Stomach (tissue), 8 donors: ENCODE measurements at regions not wholly inside any gene's neighbourhood (a gene's known extent, or its start where the extent isn't known, plus 50 kb on each side); places are given as distances from the start of the nearest gene placed in this dataset.

ENCODE experiments used
- DNase-seq, 2 donors: peaks; one replicate each; pipeline versions ENCODE4 v3.0.0 to v3.0.0-alpha.2; 2013 to 2019
- H3K27ac ChIP-seq, 5 donors: fragments of 200-600 bp in 4 of 5; sonication (generic) in 4 of 5; one replicate each; pipeline ENCODE4 v1.5.1; 2013 to 2019; ENCODE audit warnings: mild to moderate bottlenecking in 1 of 5, moderate library complexity in 1 of 5
- H3K27me3 ChIP-seq, 3 donors: fragments of 200-600 bp; sonication (generic); one replicate each; pipeline ENCODE4 v1.5.1; 2017 to 2019; ENCODE audit warnings: mixed run types in 1 of 3
- H3K36me3 ChIP-seq, 4 donors: fragments of 200-600 bp; sonication (generic); 1 replicate in 3 of 4; 2 replicates in 1 of 4; pipeline ENCODE4 v1.5.1; 2016 to 2019
- H3K4me1 ChIP-seq, 4 donors: fragments of 200-600 bp; sonication (generic); one replicate each; pipeline ENCODE4 v1.5.1; 2016 to 2019
- H3K4me3 ChIP-seq, 4 donors: fragments of 200-600 bp; sonication (generic) in 3 of 4; one replicate each; pipeline ENCODE4 v1.5.1; 2016 to 2019; ENCODE audit warnings: mild to moderate bottlenecking in 1 of 4
- H3K9me3 ChIP-seq, 4 donors: fragments of 200-600 bp; sonication (generic); one replicate each; pipeline ENCODE4 v1.5.1; 2016 to 2019
- EP300 ChIP-seq: sonication (generic); formaldehyde crosslinking; IDR thresholded peaks from one replicate; pipeline ENCODE4 v1.6.1; 2017; ENCODE audit warnings: antibody characterized with exemption
- POLR2A ChIP-seq, 4 donors: fragments of 450-650 bp; IDR thresholded peaks; one replicate each; pipeline ENCODE4 v1.6.1; 2016; ENCODE audit warnings: antibody characterized with exemption in 4 of 4, control low read depth in 2 of 4, mild to moderate bottlenecking in 1 of 4, moderate library complexity in 1 of 4
- POLR2AphosphoS5 ChIP-seq, 3 donors: sonication (generic); formaldehyde crosslinking; IDR thresholded peaks; one replicate each; pipeline ENCODE4 v1.6.1; 2016; ENCODE audit warnings: antibody characterized with exemption in 3 of 3
- WGBS, 5 donors: extraction: QIAGEN DNeasy Blood & Tissue Kit in 3 of 5; methylation state at CpG; one replicate each; pipeline versions ENCODE4 v1.1.5 to v1.1.7; 2013 to 2018; 5-methylcytosine and 5-hydroxymethylcytosine counted together
- intact Hi-C: fragments of 100-400 bp; cut with DNase I; formaldehyde crosslinking; loops from one replicate; pipeline ENCODE4 v1.15.1; 2023; ENCODE audit warnings: low total_unique reads
- TF ChIP-seq, protein P1 (sequence below), 7 experiments: fragments of 450-650 bp in 4 of 7; fragments of 200-600 bp in 3 of 7; sonication (generic) in 3 of 7; IDR thresholded peaks; one replicate each; pipeline ENCODE4 v1.5.1; 2016 to 2019; ENCODE audit warnings: antibody characterized with exemption in 7 of 7, control low read depth in 2 of 7, mild to moderate bottlenecking in 1 of 7
- donor health status: healthy with polysubstance abuse.
- donor health status: Bipolar disorder and iron deficiency.
- donor health status: healthy.

- Histone ChIP-seq H3K9me3 (peaks cover 0 to 9% (median 8%) of the 10 kb centered on the region in 4 donors), H3K27ac (no peak overlapping the region), H3K36me3 (no peaks in the 10 kb centered on the region), H3K4me1 (no peaks in the 10 kb centered on the region), H3K27me3 (no peaks in the 10 kb centered on the region), H3K4me3 (no peak overlapping the region)
- no peak for DNase-seq
- TF ChIP-seq POLR2A (IDR thresholded peaks at IDR 0.05) (no peak), EP300 (no peak), POLR2AphosphoS5 (IDR thresholded peaks at IDR 0.05) (no peak)
- TF ChIP-seq, protein P1, sequence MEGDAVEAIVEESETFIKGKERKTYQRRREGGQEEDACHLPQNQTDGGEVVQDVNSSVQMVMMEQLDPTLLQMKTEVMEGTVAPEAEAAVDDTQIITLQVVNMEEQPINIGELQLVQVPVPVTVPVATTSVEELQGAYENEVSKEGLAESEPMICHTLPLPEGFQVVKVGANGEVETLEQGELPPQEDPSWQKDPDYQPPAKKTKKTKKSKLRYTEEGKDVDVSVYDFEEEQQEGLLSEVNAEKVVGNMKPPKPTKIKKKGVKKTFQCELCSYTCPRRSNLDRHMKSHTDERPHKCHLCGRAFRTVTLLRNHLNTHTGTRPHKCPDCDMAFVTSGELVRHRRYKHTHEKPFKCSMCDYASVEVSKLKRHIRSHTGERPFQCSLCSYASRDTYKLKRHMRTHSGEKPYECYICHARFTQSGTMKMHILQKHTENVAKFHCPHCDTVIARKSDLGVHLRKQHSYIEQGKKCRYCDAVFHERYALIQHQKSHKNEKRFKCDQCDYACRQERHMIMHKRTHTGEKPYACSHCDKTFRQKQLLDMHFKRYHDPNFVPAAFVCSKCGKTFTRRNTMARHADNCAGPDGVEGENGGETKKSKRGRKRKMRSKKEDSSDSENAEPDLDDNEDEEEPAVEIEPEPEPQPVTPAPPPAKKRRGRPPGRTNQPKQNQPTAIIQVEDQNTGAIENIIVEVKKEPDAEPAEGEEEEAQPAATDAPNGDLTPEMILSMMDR (IDR thresholded peaks at IDR 0.05): no peak
- intact Hi-C loops: no loop called here
Measured at GRCh38 chr21:25412100-25412499, 195.2 kb downstream of the MRPL39 start.

GRCh38 chr21:25409978-25410377, 197.3 kb downstream of the MRPL39 start:
- Histone ChIP-seq H3K9me3 (peaks cover 0 to 9% (median 8%) of the 10 kb centered on the region in 4 donors), H3K36me3 (no peaks in the 10 kb centered on the region), H3K4me1 (no peaks in the 10 kb centered on the region), H3K27ac (no peak overlapping the region), H3K4me3 (no peak overlapping the region), H3K27me3 (no peaks in the 10 kb centered on the region)
- intact Hi-C loops: no loop called here
- no peak for DNase-seq
- TF ChIP-seq POLR2A (IDR thresholded peaks at IDR 0.05) (no peak), POLR2AphosphoS5 (IDR thresholded peaks at IDR 0.05) (no peak), EP300 (no peak)
- TF ChIP-seq, protein P1 (IDR thresholded peaks at IDR 0.05): no peak

GRCh38 chr21:25408666-25409065, 198.6 kb downstream of the MRPL39 start:
- intact Hi-C loops: no loop called here
- no peak for TF ChIP-seq POLR2A (IDR thresholded peaks at IDR 0.05)
- no peak for TF ChIP-seq POLR2AphosphoS5 (IDR thresholded peaks at IDR 0.05)
- no peak for TF ChIP-seq EP300
- TF ChIP-seq, protein P1 (IDR thresholded peaks at IDR 0.05): no peak
- Histone ChIP-seq H3K27ac (no peak overlapping the region), H3K4me3 (no peak overlapping the region), H3K27me3 (no peaks in the 10 kb centered on the region), H3K36me3 (no peaks in the 10 kb centered on the region), H3K4me1 (no peaks in the 10 kb centered on the region), H3K9me3 (no peaks in the 10 kb centered on the region)
- 67 to 81% (median 71%) methylated on average over 5 of the region's 5 CpGs for WGBS, 5 donors
- no peak for DNase-seq

- Histone ChIP-seq H3K36me3 (no peaks in the 10 kb centered on the region), H3K9me3 (no peaks in the 10 kb centered on the region), H3K4me3 (no peak overlapping the region), H3K27me3 (no peaks in the 10 kb centered on the region), H3K4me1 (no peaks in the 10 kb centered on the region), H3K27ac (no peak overlapping the region)
- DNase-seq: no peak
- intact Hi-C loops: no loop called here
- TF ChIP-seq, protein P1 (IDR thresholded peaks at IDR 0.05): no peak
- TF ChIP-seq POLR2AphosphoS5 (IDR thresholded peaks at IDR 0.05) (no peak), EP300 (no peak), POLR2A (IDR thresholded peaks at IDR 0.05) (no peak)
- WGBS, 5 donors: 63 to 90% (median 76%) methylated on average over 4 of the region's 4 CpGs
Measured at GRCh38 chr21:25406887-25407579, 200.2 kb downstream of the MRPL39 start.
